HG03575 (cell line): ENCODE measurements at regions not wholly inside any gene's neighbourhood (a gene's known extent, or its start where the extent isn't known, plus 50 kb on each side); places are given as distances from the start of the nearest gene placed in this dataset.

Experiments used
- ATAC-seq: cut with Tn5 transposase; IDR thresholded peaks from one replicate; pipeline ENCODE4 v1.9.1; 2021; ENCODE audit not compliant: unreplicated experiment, insufficient number of reproducible peaks, low FRiP score; ENCODE audit errors: extremely low read depth

DNA sequence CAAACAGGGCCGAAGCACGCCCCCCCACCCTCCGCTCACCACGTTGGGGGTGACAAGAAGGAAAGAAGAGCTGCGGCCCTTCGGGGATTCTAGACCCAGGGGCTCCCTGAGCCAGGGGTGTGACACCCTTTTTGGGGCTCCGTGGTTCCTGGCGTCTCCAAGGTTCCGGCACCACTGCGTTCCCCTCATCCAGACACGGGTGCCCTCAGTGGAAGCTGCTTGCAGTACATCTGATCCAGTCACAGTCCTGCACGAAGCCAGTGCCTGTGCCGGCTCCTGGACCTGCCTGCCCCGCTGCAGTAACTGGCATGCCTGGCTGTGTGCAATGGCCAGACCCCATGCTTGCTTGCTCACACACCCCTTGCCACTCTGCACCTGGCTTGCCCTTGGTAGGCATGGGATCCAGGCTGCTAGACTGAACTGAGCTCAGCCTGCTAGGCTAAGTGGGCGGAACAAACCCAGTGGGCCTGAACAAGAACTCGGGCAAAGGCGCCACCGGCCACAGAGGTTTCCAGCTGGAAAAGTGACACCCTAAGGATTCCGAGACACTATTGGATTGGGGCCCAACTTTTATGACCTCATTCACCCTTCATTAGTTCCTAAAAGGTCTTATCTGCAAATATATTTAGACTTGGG lies 420.4 kb upstream of the AGA start:
- no peak for ATAC-seq

DNA sequence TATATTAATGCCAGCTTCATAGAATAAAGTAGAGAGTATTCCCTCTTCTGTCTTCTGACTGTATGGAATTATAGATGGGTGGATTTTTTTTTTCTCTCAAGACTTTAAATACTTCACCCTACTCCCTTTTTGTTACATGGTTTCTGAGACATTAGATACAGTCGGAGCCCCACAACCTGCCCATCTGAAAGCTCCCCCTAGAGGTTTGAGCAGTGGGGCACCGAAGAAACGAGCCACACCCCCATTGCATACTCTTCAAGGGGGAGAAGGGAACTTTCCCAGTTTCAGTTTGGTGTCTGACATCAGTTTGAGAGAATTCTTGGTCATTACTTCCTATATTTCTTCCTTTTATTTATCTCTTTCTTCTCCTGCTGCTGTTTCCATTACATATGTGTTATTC lies 437.6 kb upstream of the AGA start:
- no peak for ATAC-seq

GRCh38 chr4:177895136-177895535 lies 452.9 kb upstream of the AGA start:
- no peak for ATAC-seq

DNA sequence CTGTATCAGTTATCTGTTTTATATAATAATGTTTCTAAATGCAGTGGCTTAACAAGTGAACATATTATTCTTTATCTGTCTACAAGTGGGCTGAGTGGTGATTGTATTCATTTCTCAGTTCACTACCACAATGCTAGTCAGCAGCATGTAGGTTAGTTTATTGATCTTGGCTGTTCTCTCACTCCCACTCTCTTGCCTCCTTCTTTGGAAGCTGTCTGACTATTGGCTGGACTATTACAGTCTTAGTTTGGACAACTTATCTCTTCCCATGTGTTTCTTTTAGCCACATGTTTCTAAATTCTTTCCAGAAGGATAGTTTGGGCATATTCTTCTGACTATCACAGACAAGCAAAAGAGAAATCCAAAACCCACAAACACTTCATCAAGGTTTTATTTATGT lies 459.5 kb upstream of the AGA start:
- ATAC-seq: no peak

DNA sequence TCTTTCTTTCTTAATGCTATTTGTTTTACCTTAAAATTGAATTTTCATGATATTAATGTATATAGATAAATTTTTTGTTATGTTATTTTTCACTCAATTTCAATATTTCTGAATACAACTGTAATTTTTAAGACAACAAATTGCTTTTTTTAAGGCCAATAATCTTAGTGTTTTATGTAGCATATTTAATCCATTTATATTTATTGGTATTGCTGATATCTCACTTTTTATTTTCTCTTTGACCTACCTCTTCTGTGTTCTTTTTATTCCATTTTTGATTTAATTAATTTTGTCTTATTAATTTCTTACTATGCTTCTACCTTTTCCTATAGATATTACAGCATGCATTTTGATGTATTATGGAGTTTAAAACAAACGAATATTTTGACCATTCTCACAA lies 460.1 kb upstream of the AGA start:
- ATAC-seq: no peak

GRCh38 chr4:177907736-177908424 lies 465.6 kb upstream of the AGA start:
- no peak for ATAC-seq

- no peak for ATAC-seq
Observed at GRCh38 chr4:177921715-177922114, 479.5 kb upstream of the AGA start.

DNA sequence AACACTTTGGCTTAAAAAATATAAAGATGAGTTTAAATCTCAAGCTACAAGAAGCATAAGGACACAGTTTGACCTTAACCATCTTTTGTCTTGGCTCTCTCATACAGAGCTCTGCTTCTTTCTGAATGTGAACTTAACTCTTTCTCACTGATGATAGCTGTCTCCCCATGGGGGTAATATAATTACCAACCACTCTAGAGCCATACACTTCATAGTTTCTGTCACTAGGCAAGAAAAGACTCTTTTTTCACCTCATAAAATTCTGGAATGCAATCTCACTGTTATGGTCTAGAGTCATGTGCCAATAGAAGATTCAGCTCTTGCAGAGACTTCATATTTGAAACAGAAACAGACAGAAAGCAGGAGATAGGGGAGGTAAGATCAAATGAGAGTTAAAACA lies 481.7 kb upstream of the AGA start:
- no peak for ATAC-seq

GRCh38 chr4:177937041-177937440 lies 494.8 kb upstream of the AGA start:
- ATAC-seq: no peak

- ATAC-seq: no peak
Observed at GRCh38 chr4:177938226-177938625, 496.0 kb upstream of the AGA start.

GRCh38 chr4:177945268-177945667 lies 503.0 kb upstream of the AGA start:
- no peak for ATAC-seq

- ATAC-seq: no peak
Observed at GRCh38 chr4:177947607-177948006, 505.4 kb upstream of the AGA start.

DNA sequence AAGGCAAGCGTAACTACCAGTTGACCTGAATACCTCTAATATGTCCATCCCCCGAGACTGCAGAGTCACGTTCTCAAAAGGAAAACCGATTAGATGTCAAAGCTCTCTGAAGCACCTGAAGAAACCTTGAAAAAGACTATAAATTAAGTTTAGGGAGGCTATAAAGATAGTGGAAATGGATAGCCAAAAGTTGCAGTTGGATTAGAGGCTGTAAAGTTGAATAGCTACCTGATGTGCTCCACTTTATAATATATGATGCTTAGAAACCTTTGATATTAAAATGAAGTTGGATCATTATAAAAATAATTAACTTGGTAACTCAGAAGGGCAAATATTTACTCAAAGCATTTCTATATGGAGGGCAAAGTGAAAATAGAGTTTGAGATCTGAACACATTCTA lies 506.6 kb upstream of the AGA start:
- no peak for ATAC-seq

GRCh38 chr4:177951026-177951425 lies 508.8 kb upstream of the AGA start:
- ATAC-seq: no peak

GRCh38 chr4:177952723-177953122 lies 510.5 kb upstream of the AGA start:
- no peak for ATAC-seq

GRCh38 chr4:177957596-177958360 lies 515.5 kb upstream of the AGA start:
- ATAC-seq: no peak

DNA sequence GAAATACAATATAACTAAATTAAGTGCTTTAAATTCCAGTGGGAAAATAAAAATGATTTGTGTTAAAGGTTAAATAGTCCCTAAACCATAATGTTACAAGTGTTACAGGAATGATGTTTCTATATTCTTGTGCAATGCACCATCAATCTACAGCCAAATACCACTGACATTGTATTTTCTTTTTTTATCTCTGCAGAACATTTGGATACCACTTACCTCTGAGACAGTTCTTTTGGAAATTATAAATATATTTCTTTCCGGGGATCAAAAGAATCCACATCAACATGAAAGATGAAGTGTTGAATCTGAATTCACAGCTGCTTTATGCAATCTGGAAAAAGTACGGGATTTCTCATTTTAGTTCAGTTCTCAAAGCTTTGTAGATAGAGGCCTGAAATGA lies 518.3 kb upstream of the AGA start:
- ATAC-seq: no peak

GRCh38 chr4:177961761-177962380 lies 519.6 kb upstream of the AGA start:
- no peak for ATAC-seq

GRCh38 chr4:177964061-177964460 lies 521.8 kb upstream of the AGA start:
- ATAC-seq: no peak

DNA sequence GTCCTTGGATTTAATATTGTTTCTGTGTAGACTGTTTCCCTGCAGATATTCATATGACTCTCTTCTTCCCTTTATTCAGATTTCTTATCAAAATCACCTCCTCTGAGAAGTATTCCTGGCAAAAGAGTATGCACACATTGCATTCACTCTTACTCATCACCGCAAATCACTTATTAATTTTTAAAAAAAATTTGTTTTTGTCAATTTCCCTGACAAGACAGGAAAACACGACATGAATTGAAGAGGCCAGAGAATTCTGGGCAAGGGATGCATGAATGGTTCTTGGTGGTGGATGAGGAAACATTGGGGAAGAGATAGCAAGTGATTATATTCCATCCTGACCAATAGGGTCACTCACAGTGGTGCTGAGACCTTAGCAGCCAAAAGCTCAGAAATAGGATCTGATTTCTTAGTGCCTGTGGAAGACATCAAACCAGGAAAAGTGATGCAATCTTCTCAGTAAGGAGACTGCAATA lies 522.5 kb upstream of the AGA start:
- no peak for ATAC-seq
